Gastroesophageal sphincter (tissue), 4 donors: ENCODE measurements at regions not wholly inside any gene's neighbourhood (a gene's known extent, or its start where the extent isn't known, plus 50 kb on each side); places are given as distances from the start of the nearest gene placed in this dataset.

ENCODE experiments used
- ATAC-seq: fragments of 150-250 bp; one replicate; pipeline ENCODE4 v1.9.1; 2016; ENCODE audit warnings: mild to moderate bottlenecking, moderate library complexity
- H3K27ac ChIP-seq, 4 donors: fragments of 200-600 bp; sonication (generic) in 3 of 4; 1 replicate in 3 of 4; 2 replicates in 1 of 4; pipeline ENCODE4 v1.5.1; 2016 to 2019
- H3K27me3 ChIP-seq: fragments of 200-600 bp; sonication (generic); one replicate; pipeline ENCODE4 v1.5.1; 2019
- H3K36me3 ChIP-seq, 2 donors: fragments of 200-600 bp; sonication (generic); one replicate each; pipeline ENCODE4 v1.5.1; 2019; ENCODE audit warnings: control low read depth in 1 of 2
- H3K4me1 ChIP-seq, 3 donors: fragments of 200-600 bp; sonication (generic); 1 replicate in 2 of 3; 2 replicates in 1 of 3; pipeline ENCODE4 v1.5.1; 2016 to 2019; ENCODE audit warnings: control low read depth in 2 of 3
- H3K4me3 ChIP-seq, 2 donors: fragments of 200-600 bp; sonication (generic); one replicate each; pipeline ENCODE4 v1.5.1; 2019; ENCODE audit warnings: mild to moderate bottlenecking in 1 of 2, moderate library complexity in 1 of 2
- H3K9me3 ChIP-seq, 3 donors: fragments of 200-600 bp; sonication (generic); one replicate each; pipeline ENCODE4 v1.5.1; 2017 to 2019; ENCODE audit warnings: control low read depth in 2 of 3
- CTCF ChIP-seq, 4 experiments: fragments of 200-600 bp in 2 of 4; fragments of 450-650 bp in 2 of 4; sonication (generic) in 1 of 4; IDR thresholded peaks; one replicate each; pipeline ENCODE4 v1.5.1; 2017 to 2019; ENCODE audit warnings: antibody characterized with exemption in 4 of 4, mild to moderate bottlenecking in 2 of 4, moderate library complexity in 2 of 4
- EP300 ChIP-seq: sonication (generic); formaldehyde crosslinking; IDR thresholded peaks from one replicate; pipeline ENCODE4 v1.6.1; 2017; ENCODE audit warnings: antibody characterized with exemption, mild to moderate bottlenecking
- POLR2A ChIP-seq, 2 donors: fragments of 450-650 bp; IDR thresholded peaks; one replicate each; pipeline ENCODE4 v1.6.1; 2017; ENCODE audit warnings: antibody characterized with exemption in 2 of 2, mild to moderate bottlenecking in 2 of 2, moderate library complexity in 1 of 2
- POLR2AphosphoS5 ChIP-seq: sonication (generic); formaldehyde crosslinking; IDR thresholded peaks from one replicate; pipeline ENCODE4 v1.6.1; 2017; ENCODE audit warnings: antibody characterized with exemption
- WGBS, 2 donors: methylation state at CpG; one replicate each; pipeline ENCODE4 v1.1.5; 2018; ENCODE audit warnings: low coverage in 1 of 2; 5-methylcytosine and 5-hydroxymethylcytosine counted together

DNA sequence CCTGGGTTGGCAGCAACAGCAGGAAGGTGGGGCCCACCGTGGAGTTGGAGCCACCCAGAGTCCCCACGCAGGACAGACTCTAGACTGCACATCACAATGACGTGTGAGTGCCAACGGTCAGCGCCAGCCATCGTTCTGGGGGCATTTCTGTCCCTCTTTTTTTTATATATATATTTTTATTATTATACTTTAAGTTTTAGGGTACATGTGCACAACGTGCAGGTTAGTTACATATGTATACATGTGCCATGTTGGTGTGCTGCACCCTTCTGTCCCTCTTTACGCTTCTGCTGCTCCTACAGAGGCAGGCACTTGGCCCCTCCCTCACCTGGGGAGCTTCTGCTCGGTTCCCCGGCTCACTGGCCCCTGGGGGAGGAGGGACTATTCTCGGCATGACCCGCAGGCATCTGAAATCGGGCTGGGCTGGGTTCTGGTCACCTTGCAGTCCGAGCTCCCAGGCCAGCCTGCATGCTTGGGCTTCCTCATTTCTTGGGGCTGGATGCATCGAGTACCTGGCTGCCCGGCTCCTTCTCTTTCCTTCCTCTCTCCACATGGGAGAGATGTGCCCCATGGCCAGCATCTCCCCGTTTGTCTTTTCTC is 787.4 kb downstream of the TBC1D22A start:
- peaks cover 45% of the 10 kb centered on the region for H3K27me3 ChIP-seq
- H3K36me3 ChIP-seq, result no peaks in the 10 kb centered on the region
- H3K4me1 ChIP-seq, result no peaks in the 10 kb centered on the region
- no peak overlapping the region for H3K4me3 ChIP-seq
- ATAC-seq, result no peak
- TF ChIP-seq POLR2A (IDR thresholded peaks at IDR 0.05), result no peak
- no peak for TF ChIP-seq CTCF (IDR thresholded peaks at IDR 0.05)
- no peak for TF ChIP-seq POLR2AphosphoS5
- TF ChIP-seq EP300, result no peak
- H3K27ac ChIP-seq, result no peak overlapping the region
- 61 to 79% methylated on average over 4 to 14 of the region's 17 CpGs for WGBS, 2 donors
- peaks cover 0 to 6% (median 0%) of the 10 kb centered on the region in 3 donors for H3K9me3 ChIP-seq

DNA sequence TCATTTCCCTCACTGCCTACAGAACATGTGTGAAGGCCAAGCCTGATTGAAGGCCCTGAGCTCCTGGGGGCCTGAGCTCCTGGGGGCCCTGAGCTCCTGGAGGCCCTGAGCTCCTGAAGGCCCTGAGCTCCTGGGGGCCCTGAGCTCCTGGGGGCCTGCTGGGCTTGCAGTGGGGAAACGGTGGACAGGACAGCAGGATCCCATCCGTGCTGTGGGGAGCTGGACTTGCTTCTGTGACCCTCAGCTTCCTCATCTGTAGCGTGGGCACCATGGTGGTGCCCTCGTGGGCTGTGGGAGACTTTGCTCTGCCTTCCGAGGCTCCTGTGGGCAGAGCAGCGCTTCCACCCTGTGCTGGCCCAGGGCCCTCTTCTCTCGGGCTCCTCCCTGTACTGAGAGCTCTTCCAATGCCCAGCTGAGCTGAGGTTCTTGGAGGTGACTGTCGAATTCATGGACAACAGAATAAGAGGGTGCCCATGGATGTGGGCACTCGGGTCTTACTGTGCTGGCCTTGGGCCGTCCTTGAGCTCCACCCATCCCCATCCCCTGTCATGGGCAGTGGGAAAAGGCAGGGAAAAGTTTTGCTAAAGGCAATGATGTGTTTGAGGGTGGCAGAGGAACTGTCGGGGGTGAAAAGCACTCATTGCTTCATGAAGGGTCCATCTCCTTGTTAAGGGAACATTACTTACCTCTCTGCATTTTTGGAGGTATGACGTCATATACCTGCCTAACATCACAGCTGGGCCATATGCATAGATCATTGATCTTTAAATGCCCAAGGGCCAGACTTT is 786.7 kb downstream of the TBC1D22A start:
- TF ChIP-seq CTCF (IDR thresholded peaks at IDR 0.05), result no peak
- TF ChIP-seq EP300, result no peak
- no peak for TF ChIP-seq POLR2A (IDR thresholded peaks at IDR 0.05)
- TF ChIP-seq POLR2AphosphoS5, result no peak
- no peak overlapping the region for H3K27ac ChIP-seq
- H3K9me3 ChIP-seq, result peaks cover 0 to 10% (median 0%) of the 10 kb centered on the region in 3 donors
- WGBS, 2 donors, result 80 to 84% methylated on average over 3 to 5 of the region's 12 CpGs
- ATAC-seq, result no peak
- H3K4me1 ChIP-seq, result no peaks in the 10 kb centered on the region
- no peak overlapping the region for H3K4me3 ChIP-seq
- H3K36me3 ChIP-seq, result no peaks in the 10 kb centered on the region
- peaks cover 45% of the 10 kb centered on the region for H3K27me3 ChIP-seq

- WGBS, 2 donors, result 80 to 85% methylated on average over 6 to 12 of the region's 20 CpGs
- H3K4me1 ChIP-seq, result no peaks in the 10 kb centered on the region
- peaks cover 0 to 20% (median 0%) of the 10 kb centered on the region in 3 donors for H3K9me3 ChIP-seq
- H3K36me3 ChIP-seq, result no peaks in the 10 kb centered on the region
- TF ChIP-seq POLR2AphosphoS5 (no peak), POLR2A (IDR thresholded peaks at IDR 0.05) (no peak), EP300 (no peak), CTCF (IDR thresholded peaks at IDR 0.05) (no peak)
- ATAC-seq, result no peak
- H3K4me3 ChIP-seq, result no peak overlapping the region
- H3K27me3 ChIP-seq, result peaks cover 36% of the 10 kb centered on the region
- H3K27ac ChIP-seq, result no peak overlapping the region
Observed at GRCh38 chr22:47547881-47548650, 785.6 kb downstream of the TBC1D22A start.

DNA sequence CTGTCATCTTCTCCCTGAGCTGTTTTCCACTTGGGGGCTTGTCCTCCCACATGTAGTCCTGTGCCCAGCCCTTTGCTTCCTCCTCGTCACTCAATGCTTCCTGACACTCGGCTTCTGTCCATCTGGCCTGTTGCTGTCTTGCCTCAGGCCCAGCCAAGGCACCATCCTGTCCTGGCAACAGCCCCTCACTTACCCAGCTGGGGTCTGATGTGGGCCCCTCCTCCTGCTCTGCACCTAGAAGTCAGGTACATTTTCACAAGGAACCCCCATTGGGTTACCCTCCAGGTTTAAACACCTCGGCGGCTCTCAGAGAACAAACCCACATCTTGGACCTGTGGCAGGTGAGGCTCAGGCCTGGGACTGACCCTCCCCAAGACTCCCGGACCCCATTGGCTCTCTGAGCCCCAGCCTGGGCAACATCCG is 784.8 kb downstream of the TBC1D22A start:
- WGBS, 2 donors, result 80% methylated on average over 2 of the region's 6 CpGs; no CpG with 5 or more reads in 1 of the 2 donors
- H3K36me3 ChIP-seq, result no peaks in the 10 kb centered on the region
- no peak overlapping the region for H3K4me3 ChIP-seq
- no peak overlapping the region for H3K27ac ChIP-seq
- peaks cover 0 to 25% (median 0%) of the 10 kb centered on the region in 3 donors for H3K9me3 ChIP-seq
- H3K27me3 ChIP-seq, result peaks cover 28% of the 10 kb centered on the region
- H3K4me1 ChIP-seq, result no peaks in the 10 kb centered on the region
- TF ChIP-seq CTCF (IDR thresholded peaks at IDR 0.05) (no peak), POLR2A (IDR thresholded peaks at IDR 0.05) (no peak), POLR2AphosphoS5 (no peak), EP300 (no peak)
- ATAC-seq, result no peak
